Astrocyte of the cerebellum (primary cell): ENCODE measurements at regions not wholly inside any gene's neighbourhood (a gene's known extent, or its start where the extent isn't known, plus 50 kb on each side); places are given as distances from the start of the nearest gene placed in this dataset.

ENCODE experiments used
- DNase-seq: peaks from one replicate; pipeline ENCODE4 v3.0.0-alpha.2; 2011; ENCODE audit warnings: low read depth
- H3K4me3 ChIP-seq: 2 replicates; pipeline ENCODE4 v1.5.1; 2011; ENCODE audit warnings: mild to moderate bottlenecking, low read depth, low read length, moderate library complexity
- in situ Hi-C: cut with HindIII; loops from 2 replicates; pipeline ENCODE4 v1.10.0; 2017; ENCODE audit warnings: low sequenced_read_pairs
- TF ChIP-seq, protein P1 (sequence below): IDR thresholded peaks from 2 replicates; pipeline ENCODE4 v1.5.1; 2012; ENCODE audit warnings: low read length, low read depth, moderate library complexity, mild to moderate bottlenecking; ENCODE audit errors: missing control alignments

GRCh38 chr17:33352526-33352925 lies 59.4 kb upstream of the ASIC2 start:
- H3K4me3 ChIP-seq: no peak overlapping the region
- TF ChIP-seq, protein P1, sequence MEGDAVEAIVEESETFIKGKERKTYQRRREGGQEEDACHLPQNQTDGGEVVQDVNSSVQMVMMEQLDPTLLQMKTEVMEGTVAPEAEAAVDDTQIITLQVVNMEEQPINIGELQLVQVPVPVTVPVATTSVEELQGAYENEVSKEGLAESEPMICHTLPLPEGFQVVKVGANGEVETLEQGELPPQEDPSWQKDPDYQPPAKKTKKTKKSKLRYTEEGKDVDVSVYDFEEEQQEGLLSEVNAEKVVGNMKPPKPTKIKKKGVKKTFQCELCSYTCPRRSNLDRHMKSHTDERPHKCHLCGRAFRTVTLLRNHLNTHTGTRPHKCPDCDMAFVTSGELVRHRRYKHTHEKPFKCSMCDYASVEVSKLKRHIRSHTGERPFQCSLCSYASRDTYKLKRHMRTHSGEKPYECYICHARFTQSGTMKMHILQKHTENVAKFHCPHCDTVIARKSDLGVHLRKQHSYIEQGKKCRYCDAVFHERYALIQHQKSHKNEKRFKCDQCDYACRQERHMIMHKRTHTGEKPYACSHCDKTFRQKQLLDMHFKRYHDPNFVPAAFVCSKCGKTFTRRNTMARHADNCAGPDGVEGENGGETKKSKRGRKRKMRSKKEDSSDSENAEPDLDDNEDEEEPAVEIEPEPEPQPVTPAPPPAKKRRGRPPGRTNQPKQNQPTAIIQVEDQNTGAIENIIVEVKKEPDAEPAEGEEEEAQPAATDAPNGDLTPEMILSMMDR: no peak
- DNase-seq: no peak
- in situ Hi-C loops: no loop called here

DNA sequence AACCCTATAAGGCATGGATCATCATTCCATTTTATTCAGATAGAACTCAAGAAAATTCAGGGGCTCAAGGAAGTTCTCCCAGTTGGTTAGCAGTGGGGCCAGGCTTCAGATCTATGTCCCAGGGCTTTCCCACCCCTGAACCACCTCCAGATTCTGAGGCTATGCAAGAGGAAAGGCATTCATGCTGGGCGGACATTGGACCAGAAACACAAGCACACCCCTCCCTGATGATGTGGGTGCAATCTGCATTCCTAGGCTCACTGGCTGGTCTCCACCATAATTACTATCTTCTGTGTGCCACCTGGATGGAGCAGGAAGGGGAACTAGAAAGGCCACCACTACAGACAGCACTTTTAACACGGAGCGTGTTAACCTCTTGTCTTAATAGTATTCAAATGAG lies 63.2 kb upstream of the ASIC2 start:
- H3K4me3 ChIP-seq: no peak overlapping the region
- TF ChIP-seq, protein P1: no peak
- DNase-seq: no peak
- in situ Hi-C loops: no loop called here

- TF ChIP-seq, protein P1: no peak
- in situ Hi-C loops: loop anchor here (5.0 kb wide), 1 partner anchor 79 kb away; no protein-coding TSS in a partner anchor
- no peak overlapping the region for H3K4me3 ChIP-seq
- DNase-seq: no peak
Measured at GRCh38 chr17:33363475-33363874, 70.4 kb upstream of the ASIC2 start.

DNA sequence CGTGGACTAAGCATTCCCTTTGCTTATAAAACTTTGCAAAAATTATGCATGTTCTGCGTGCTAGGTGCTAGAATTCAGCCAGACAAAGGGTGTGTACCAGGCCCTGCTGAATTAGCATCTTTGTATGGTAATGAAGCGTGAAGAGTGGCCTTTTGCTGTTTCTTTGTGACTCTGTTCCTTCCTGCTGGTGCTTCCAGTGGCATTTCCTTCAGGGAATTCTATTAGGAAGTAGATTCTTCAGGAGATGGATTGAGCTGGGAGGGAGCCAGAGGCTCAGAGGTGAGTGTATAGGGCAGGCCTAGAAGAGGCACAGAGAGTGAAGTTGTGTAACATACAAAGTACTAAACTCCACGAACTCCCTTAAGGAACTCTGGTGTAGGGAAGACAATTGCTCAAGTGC lies 73.9 kb upstream of the ASIC2 start:
- in situ Hi-C loops: no loop called here
- H3K4me3 ChIP-seq: no peak overlapping the region
- DNase-seq: no peak
- TF ChIP-seq, protein P1: no peak

GRCh38 chr17:33369149-33369548 lies 76.1 kb upstream of the ASIC2 start:
- TF ChIP-seq, protein P1: no peak
- no peak for DNase-seq
- in situ Hi-C loops: no loop called here
- no peak overlapping the region for H3K4me3 ChIP-seq

GRCh38 chr17:33369876-33370275 lies 76.8 kb upstream of the ASIC2 start:
- no peak overlapping the region for H3K4me3 ChIP-seq
- in situ Hi-C loops: no loop called here
- TF ChIP-seq, protein P1: no peak
- DNase-seq: no peak

GRCh38 chr17:33370401-33370800 lies 77.3 kb upstream of the ASIC2 start:
- no peak overlapping the region for H3K4me3 ChIP-seq
- in situ Hi-C loops: no loop called here
- TF ChIP-seq, protein P1: no peak
- no peak for DNase-seq
